Right cardiac atrium (tissue), 5 donors: ENCODE measurements at regions not wholly inside any gene's neighbourhood (a gene's known extent, or its start where the extent isn't known, plus 50 kb on each side); places are given as distances from the start of the nearest gene placed in this dataset.

Experiments used
- ATAC-seq, 2 donors: fragments of 200-7000 bp; cut with Tn5 transposase; one replicate each; pipeline versions ENCODE4 v1.8.0 to v1.9.1; 2020; ENCODE audit warnings: moderate library complexity in 2 of 2, mild to moderate bottlenecking in 1 of 2
- DNase-seq, 3 donors: peaks; one replicate each; pipeline ENCODE4 v3.0.0-alpha.2; 2020
- H3K27ac ChIP-seq: one replicate; pipeline ENCODE4 v1.5.1; 2013; ENCODE audit warnings: mild to moderate bottlenecking, low read length, control low read depth, moderate library complexity
- H3K27me3 ChIP-seq: one replicate; pipeline ENCODE4 v1.6.1; 2013; ENCODE audit not compliant: control insufficient read depth, insufficient read depth
- H3K4me1 ChIP-seq: one replicate; pipeline ENCODE4 v1.6.1; 2013; ENCODE audit warnings: low read length; ENCODE audit not compliant: control insufficient read depth, insufficient read depth
- H3K4me3 ChIP-seq: one replicate; pipeline ENCODE4 v1.5.1; 2013; ENCODE audit warnings: low read length, control low read depth
- H3K9me3 ChIP-seq: one replicate; pipeline ENCODE4 v1.6.1; 2013; ENCODE audit warnings: low read length; ENCODE audit not compliant: control insufficient read depth
- WGBS: extraction: QIAGEN DNeasy Blood & Tissue Kit; methylation state at CpG from one replicate; pipeline ENCODE4 v1.1.7; 2013; 5-methylcytosine and 5-hydroxymethylcytosine counted together
- intact Hi-C, 4 donors: fragments of 100-400 bp; cut with DNase I; formaldehyde crosslinking; loops; one replicate each; pipeline versions ENCODE4 v1.11.0 to v1.14.0; 2022 to 2023
- donor health status: healthy with polysubstance abuse.
- donor health status: DM: no; HTN: yes; CAD: no.
- donor health status: DM: no; HTN: no; CAD: no.
- donor health status: DM: no; HTN: yes; CAD: no; lungs with severe emphysema.
- donor health status: DM: yes; HTN: yes; CAD: no.

DNA sequence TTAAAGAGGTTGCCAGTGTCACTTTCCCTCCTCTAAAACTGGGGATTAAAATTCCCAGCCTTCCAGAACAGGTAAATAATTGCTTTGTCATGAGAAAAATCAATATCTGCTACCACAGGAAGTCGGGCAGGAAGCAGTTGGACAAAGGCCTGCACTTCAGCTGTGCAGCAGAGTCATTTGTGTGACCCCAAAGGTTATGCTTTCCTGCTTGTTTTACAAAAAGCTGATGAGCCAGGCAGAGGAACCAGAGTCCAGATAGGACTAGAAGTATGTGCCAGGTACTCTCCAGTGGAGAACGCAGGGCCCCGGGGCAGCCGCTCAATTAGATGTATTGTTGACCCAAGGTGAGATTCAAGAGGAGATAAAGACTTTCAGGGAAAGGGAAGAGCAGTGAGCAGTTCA is 117.1 kb upstream of the FRMD6 start:
- ATAC-seq (peak in 1 of 2 donors; percentile 48), DNase-seq (peak in 1 of 3 donors; percentile 24)
- H3K4me3 ChIP-seq: no peak overlapping the region
- WGBS: 47% methylated on average over 4 of the region's 4 CpGs
- H3K27ac ChIP-seq: no peak overlapping the region
- intact Hi-C loops: no loop called here
- no peaks in the 10 kb centered on the region for H3K9me3 ChIP-seq
- H3K4me1 ChIP-seq: no peaks in the 10 kb centered on the region
- H3K27me3 ChIP-seq: no peaks in the 10 kb centered on the region

DNA sequence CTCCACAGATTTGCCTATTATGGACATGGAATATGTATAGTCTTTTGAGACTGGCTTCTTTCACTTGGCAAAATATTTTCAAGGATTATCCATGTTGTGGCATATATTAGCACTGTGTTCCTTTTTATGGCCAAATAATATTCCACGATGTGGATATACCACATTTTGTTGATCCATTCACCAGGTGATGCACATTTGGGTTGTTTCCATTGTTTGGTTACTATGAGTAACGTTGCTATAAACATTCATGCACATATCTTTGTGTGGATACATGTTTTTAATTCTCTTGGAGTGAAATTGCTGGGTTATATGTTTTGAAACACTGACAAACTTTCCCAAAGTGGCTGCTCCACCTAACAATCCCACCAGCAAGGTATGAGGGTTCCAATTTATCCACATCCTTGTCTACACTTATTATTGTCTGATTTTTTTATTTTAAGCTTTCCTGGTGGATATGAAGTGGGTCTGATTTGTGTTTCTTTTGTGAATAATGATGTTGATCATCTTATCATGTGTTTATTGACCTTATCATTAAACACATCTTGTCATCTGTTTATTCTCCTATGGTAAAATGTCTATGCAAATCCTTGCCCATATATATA is 116.2 kb upstream of the FRMD6 start:
- no peak overlapping the region for H3K4me3 ChIP-seq
- no peaks in the 10 kb centered on the region for H3K27me3 ChIP-seq
- H3K4me1 ChIP-seq: no peaks in the 10 kb centered on the region
- intact Hi-C loops: no loop called here
- H3K27ac ChIP-seq: no peak overlapping the region
- no peak for ATAC-seq
- DNase-seq: no peak
- 93% methylated on average over 2 of the region's 2 CpGs for WGBS
- H3K9me3 ChIP-seq: no peaks in the 10 kb centered on the region

DNA sequence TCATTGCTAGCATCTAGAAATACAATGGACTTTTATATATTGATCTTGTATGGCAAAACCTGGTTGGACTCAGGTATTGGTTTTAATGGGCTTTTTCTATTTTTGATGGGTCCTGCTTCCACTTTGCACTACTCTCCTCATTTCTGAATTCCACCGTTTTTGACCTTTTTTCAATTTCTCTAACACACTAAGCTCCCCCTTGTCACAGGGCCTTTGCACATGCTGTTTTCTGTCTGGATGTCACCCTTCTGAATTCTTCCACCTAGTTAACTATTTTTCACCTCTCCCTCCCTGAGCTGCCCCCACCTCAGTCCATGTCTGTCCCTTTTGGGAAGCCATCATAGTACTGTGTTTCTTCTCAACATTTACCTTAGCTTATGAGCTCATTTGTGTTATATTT is 112.7 kb upstream of the FRMD6 start:
- ATAC-seq (no peak), DNase-seq (no peak)
- Histone ChIP-seq H3K27me3 (no peaks in the 10 kb centered on the region), H3K4me1 (no peaks in the 10 kb centered on the region), H3K27ac (no peak overlapping the region), H3K4me3 (no peak overlapping the region), H3K9me3 (no peaks in the 10 kb centered on the region)
- intact Hi-C loops: no loop called here
- 87% methylated on average over 1 of the region's 1 CpG for WGBS

DNA sequence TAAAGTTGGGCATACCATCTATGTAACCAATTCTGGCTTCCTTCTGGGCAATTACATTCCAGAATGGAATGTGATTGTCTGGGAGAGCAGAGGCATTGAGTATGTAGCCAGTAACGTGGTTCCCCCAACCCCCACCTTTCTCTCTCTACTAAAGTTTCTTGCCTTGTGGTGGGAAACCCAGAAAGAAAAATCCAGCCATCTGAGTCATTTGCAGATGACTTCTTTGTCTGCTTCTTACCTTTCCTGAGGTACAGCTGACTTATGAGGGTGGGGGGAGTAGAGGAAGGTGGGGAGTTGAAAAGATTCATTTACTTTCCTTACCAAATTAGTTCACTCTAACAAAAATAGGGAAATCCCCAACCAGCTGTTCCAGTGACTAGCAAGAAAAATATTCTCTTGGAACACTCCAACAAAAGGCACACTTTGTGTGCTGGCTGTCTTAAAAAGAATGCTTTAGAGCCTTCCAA is 112.1 kb upstream of the FRMD6 start:
- ATAC-seq: no peak
- intact Hi-C loops: no loop called here

DNA sequence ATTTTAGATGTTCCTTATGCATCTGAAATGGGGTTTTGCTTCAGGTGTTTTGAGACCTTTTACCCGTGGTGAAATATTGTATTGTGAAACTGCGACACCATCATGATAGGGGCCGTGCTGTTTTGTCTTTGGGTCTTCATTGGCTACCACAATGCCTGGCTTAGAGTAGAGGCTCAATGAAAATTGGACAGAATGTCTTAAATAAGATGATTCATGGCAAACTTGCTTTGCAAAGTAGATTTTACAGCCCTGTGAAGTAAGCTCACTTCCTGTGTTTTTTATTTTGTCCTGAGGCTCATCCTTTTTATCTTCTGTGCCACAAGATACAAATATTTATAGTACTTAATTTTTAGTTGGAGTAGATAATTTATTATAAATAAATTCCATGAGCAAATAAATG is 111.3 kb upstream of the FRMD6 start:
- intact Hi-C loops: no loop called here
- H3K4me3 ChIP-seq: no peak overlapping the region
- 93% methylated on average over 3 of the region's 3 CpGs for whole genome bisulfite sequencing
- no peaks in the 10 kb centered on the region for H3K27me3 ChIP-seq
- DNase-seq (no peak), ATAC-seq (no peak)
- H3K27ac ChIP-seq: no peak overlapping the region
- no peaks in the 10 kb centered on the region for H3K9me3 ChIP-seq
- H3K4me1 ChIP-seq: no peaks in the 10 kb centered on the region

More for the DNA sequence above, 112.1 kb upstream of the FRMD6 start:
- Histone ChIP-seq H3K4me1 (no peaks in the 10 kb centered on the region), H3K4me3 (no peak overlapping the region), H3K9me3 (no peaks in the 10 kb centered on the region), H3K27me3 (no peaks in the 10 kb centered on the region), H3K27ac (no peak overlapping the region)
- DNase-seq: no peak
- 38% methylated on average over 1 of the region's 1 CpG for WGBS

DNA sequence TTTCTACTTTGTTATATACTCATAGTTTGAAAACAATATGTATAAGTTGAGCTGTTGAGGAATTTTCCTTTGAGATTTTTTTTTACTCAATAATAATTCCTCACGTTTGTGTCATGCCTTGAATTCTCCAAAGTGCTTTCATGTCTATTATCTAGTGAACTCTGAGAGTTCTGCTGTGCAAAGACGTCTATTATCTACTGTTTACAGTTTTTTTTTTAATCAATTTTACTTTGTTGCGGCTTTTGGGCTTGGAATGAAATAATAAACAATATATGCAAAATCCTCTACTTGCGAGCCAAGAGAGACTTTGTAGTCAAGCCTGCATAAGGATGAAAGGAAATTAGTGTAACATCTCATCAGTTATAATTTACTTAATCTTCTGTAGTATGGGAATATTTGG is 107.2 kb upstream of the FRMD6 start:
- intact Hi-C loops: no loop called here
- peaks cover 2% of the 10 kb centered on the region for H3K4me1 ChIP-seq
- H3K4me3 ChIP-seq: no peak overlapping the region
- 64% methylated on average over 4 of the region's 4 CpGs for WGBS
- no peak for ATAC-seq
- H3K27me3 ChIP-seq: no peaks in the 10 kb centered on the region
- no peak for DNase-seq
- H3K9me3 ChIP-seq: no peaks in the 10 kb centered on the region
- H3K27ac ChIP-seq: no peak overlapping the region

DNA sequence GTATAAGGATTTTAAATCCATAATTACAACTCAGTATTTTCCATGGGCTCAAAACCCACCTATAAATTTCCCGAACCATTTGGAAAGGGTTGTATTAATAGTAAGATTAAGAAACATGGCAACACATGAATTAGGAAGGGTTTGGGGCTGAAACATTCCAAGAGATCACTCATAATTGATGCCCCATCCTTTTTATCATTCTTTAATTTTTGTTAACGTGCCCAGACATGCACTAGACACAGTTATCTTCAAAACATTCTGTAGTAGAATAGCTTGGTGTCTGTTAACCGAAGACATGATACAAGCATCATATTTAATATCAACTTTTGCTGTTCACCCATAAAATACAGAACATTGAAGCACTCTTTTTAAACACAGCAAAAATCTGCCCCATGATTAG is 106.8 kb upstream of the FRMD6 start:
- intact Hi-C loops: no loop called here
- no peak for DNase-seq
- no peaks in the 10 kb centered on the region for H3K27me3 ChIP-seq
- no peak overlapping the region for H3K4me3 ChIP-seq
- WGBS: 78% methylated on average over 3 of the region's 3 CpGs
- H3K9me3 ChIP-seq: no peaks in the 10 kb centered on the region
- ATAC-seq: no peak
- H3K27ac ChIP-seq: no peak overlapping the region
- H3K4me1 ChIP-seq: peaks cover 2% of the 10 kb centered on the region

DNA sequence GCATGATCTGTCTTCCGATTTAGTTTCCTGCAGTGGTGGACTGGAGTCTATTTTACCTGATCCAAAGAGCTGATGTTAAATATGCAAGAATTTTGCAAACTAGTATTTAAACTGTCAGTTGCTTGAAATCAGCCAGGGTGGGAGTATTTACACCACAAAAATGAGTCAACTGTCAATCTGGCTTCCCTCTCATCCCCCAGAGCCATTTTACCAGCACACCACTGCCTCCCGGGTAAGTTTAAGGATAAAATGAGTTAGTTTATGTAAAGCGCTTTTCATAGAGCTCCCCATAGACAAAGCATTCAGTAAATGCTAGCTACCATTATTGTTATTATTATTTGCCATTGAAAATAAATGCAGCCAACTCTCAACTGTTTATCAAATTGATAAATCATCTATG is 106.3 kb upstream of the FRMD6 start:
- H3K27ac ChIP-seq: no peak overlapping the region
- ATAC-seq (no peak), DNase-seq (no peak)
- no peaks in the 10 kb centered on the region for H3K27me3 ChIP-seq
- no peaks in the 10 kb centered on the region for H3K9me3 ChIP-seq
- intact Hi-C loops: no loop called here
- WGBS: 83% methylated on average over 3 of the region's 3 CpGs
- peaks cover 2% of the 10 kb centered on the region for H3K4me1 ChIP-seq
- H3K4me3 ChIP-seq: no peak overlapping the region

DNA sequence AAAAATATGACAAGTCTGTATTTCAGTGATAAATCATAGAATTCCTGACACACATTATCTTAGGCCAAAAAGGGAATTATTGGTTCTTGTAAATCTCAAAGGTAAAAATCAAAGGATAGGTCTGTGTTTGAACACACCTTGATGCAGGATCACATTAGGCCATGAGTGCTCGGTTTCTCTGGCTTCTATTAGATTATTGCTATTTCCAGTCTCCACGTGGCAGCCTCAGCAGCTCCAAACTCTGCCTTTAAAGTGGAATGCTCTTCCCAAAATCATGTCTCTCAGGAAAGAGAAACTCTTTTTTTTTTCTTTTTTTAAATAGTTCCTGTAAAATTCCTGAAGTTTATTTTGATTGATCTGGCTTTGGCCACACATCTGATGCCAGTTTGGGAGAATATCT is 105.6 kb upstream of the FRMD6 start:
- intact Hi-C loops: no loop called here
- Histone ChIP-seq H3K27me3 (no peaks in the 10 kb centered on the region), H3K27ac (no peak overlapping the region), H3K4me1 (peaks cover 2% of the 10 kb centered on the region), H3K4me3 (no peak overlapping the region), H3K9me3 (no peaks in the 10 kb centered on the region)
- WGBS: 40% methylated on average over 2 of the region's 2 CpGs
- no peak for ATAC-seq
- DNase-seq: no peak

DNA sequence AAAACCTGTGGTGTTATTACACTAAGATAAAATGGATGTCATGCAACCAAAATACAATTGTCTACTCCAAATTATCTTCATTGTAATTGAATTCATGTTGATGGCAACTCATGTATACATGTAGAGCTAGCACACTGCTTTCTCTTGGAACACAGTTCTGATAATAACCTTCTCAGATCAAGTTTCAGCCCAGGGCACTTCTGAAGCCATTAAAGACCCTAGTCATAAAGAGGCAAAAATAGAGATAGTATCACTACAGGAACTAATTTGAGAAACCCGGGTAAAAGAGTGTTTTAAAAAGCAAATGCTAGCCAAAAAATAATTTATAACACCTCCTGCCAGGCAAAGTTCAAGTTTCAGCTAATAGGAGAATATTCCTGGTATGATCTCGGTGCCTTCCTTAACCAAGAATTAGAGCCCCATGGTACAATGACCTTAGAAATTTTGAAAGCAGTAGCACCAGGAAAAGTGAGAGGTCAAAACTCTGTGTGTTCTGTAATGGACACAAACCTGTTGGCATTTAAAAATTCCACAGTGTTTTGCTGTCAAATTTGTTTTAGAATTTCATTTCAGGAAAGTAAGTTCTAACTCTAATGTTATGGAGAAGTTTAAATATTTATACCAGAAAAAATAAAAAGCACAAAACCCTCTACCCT is 105.0 kb upstream of the FRMD6 start:
- H3K27me3 ChIP-seq: no peaks in the 10 kb centered on the region
- intact Hi-C loops: no loop called here
- no peaks in the 10 kb centered on the region for H3K9me3 ChIP-seq
- WGBS: 46% methylated on average over 2 of the region's 2 CpGs
- no peak overlapping the region for H3K4me3 ChIP-seq
- peaks cover 2% of the 10 kb centered on the region for H3K4me1 ChIP-seq
- no peak for DNase-seq
- no peak for ATAC-seq
- H3K27ac ChIP-seq: no peak overlapping the region

DNA sequence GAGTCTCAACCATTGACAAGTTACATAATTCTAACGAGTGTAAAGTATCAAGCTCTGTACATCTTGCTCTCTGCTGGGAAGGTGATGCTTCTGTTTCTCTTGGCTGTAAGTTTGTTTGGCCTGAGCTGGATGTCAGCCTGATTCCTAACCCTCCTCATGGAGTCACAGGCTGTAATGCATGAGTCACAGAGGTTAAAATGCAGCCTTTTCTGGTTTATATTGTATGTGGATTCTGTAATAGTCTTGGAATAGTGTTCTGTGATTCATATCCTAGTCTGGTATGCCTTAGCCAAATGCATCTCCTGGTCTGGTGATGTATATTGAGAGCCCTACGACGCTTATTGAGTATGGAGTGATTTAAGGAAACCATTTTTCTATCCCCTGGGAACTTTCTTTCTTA is 104.5 kb upstream of the FRMD6 start:
- no peak overlapping the region for H3K27ac ChIP-seq
- no peak overlapping the region for H3K4me3 ChIP-seq
- no peaks in the 10 kb centered on the region for H3K9me3 ChIP-seq
- no peaks in the 10 kb centered on the region for H3K27me3 ChIP-seq
- DNase-seq (peak in 2 of 3 donors; percentile 24 to 35), ATAC-seq (peak; percentile 78 to 97)
- H3K4me1 ChIP-seq: peaks cover 2% of the 10 kb centered on the region
- WGBS: 47% methylated on average over 3 of the region's 3 CpGs
- intact Hi-C loops: no loop called here

DNA sequence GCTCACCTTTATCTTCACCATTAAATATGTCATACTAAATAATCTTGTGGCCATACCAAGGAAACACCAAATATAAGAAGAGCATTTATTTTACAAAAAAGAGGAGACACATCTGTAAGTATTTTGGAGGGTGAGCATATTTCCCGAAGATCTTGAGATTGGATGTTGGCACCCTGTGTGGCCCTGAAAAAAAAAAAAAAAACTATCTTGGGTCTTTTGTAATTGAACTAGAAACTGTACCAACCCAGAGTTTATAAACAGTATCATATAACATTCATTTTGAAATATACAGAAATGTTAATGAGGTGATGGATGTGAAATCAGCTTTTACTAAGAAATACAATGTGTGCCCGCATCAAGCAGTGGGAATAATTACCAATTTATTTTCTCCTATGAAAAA is 104.0 kb upstream of the FRMD6 start:
- no peak overlapping the region for H3K4me3 ChIP-seq
- no peak overlapping the region for H3K27ac ChIP-seq
- H3K9me3 ChIP-seq: no peaks in the 10 kb centered on the region
- intact Hi-C loops: no loop called here
- 87% methylated on average over 2 of the region's 2 CpGs for WGBS
- H3K4me1 ChIP-seq: peaks cover 2% of the 10 kb centered on the region
- ATAC-seq (no peak), DNase-seq (no peak)
- no peaks in the 10 kb centered on the region for H3K27me3 ChIP-seq
